ENCODE measurements at regions not wholly inside any gene's neighbourhood (a gene's known extent, or its start where the extent isn't known, plus 50 kb on each side); places are given as distances from the start of the nearest gene placed in this dataset.

DNA sequence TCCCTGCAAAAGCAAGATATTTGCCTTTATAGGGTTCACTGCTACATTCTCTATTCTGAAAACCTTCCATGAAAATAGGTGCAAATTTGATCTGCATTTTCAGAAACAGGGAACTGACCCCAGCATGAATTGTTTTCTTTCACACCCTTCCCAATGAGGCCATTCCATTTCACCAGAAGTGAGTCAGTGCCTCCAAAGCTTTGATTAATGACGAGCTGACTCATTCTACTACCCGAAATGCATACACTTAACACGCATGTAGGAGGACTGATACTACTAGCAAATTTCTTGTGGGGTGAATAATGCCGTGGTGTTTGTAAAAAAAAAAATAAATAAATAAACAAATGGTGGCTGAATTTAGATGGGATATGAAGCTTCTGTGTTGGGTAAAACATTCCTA lies 146.9 kb upstream of the FGF13 start:
- TF ChIP-seq, protein P1, sequence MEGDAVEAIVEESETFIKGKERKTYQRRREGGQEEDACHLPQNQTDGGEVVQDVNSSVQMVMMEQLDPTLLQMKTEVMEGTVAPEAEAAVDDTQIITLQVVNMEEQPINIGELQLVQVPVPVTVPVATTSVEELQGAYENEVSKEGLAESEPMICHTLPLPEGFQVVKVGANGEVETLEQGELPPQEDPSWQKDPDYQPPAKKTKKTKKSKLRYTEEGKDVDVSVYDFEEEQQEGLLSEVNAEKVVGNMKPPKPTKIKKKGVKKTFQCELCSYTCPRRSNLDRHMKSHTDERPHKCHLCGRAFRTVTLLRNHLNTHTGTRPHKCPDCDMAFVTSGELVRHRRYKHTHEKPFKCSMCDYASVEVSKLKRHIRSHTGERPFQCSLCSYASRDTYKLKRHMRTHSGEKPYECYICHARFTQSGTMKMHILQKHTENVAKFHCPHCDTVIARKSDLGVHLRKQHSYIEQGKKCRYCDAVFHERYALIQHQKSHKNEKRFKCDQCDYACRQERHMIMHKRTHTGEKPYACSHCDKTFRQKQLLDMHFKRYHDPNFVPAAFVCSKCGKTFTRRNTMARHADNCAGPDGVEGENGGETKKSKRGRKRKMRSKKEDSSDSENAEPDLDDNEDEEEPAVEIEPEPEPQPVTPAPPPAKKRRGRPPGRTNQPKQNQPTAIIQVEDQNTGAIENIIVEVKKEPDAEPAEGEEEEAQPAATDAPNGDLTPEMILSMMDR (conservative IDR thresholded peaks at IDR 0.05; ENCODE audit: low read depth, low read length) = no peak
- no peak for TF ChIP-seq EZH2 (IDR thresholded peaks at IDR 0.05; ENCODE audit: low read length, unreplicated experiment)
- no peak for TF ChIP-seq EZH2phosphoT487 (IDR thresholded peaks at IDR 0.05; ENCODE audit: borderline replicate concordance, low read length)
- DNase-seq (peak; percentile 76), ATAC-seq (peak; percentile 79)
- no TSS peak for BruUV-seq (replicated peaks)
- no peaks in the 10 kb centered on the region for H3K36me3 ChIP-seq (ENCODE audit: low read depth, low read length)
- H2AFZ ChIP-seq (ENCODE audit: low read length) = peak overlapping the region; percentile 39; the same call in 1 of the 2 replicates
- POLR2A ChIA-PET (ENCODE audit: unreplicated experiment) = no interaction called here
- no peaks in the 10 kb centered on the region for H3F3A ChIP-seq (ENCODE audit: low read length, unreplicated experiment)
- H3K9me3 ChIP-seq (ENCODE audit: low read length) = no peaks in the 10 kb centered on the region
- H3K27me3 ChIP-seq (ENCODE audit: low read length) = no peaks in the 10 kb centered on the region
- CTCF ChIA-PET = no interaction called here
- no peaks in the 10 kb centered on the region for H4K20me1 ChIP-seq (ENCODE audit: low read length)
- H3K79me2 ChIP-seq (ENCODE audit: low read length) = no peaks in the 10 kb centered on the region
- H3K4me2 ChIP-seq (ENCODE audit: low read length) = peak overlapping the region; percentile 51
- no peaks in the 10 kb centered on the region for H3K9me2 ChIP-seq (replicated peaks; ENCODE audit: low read length)
- intact Hi-C loops (cut with micrococcal nuclease) = loop anchor here (5.0 to 10.0 kb wide), 3 partner anchors 69 to 266 kb away; no protein-coding TSS in a partner anchor
- peak overlapping the region; percentile 30; the same call in 1 of the 2 replicates for H3K9ac ChIP-seq (ENCODE audit: low read length)
- peaks cover 31% of the 10 kb centered on the region for H3K4me1 ChIP-seq (ENCODE audit: insufficient read depth, low read length)
- H3K4me3 ChIP-seq (ENCODE audit: low read length) = no peak overlapping the region
- H3K27ac ChIP-seq (ENCODE audit: low read length) = peak overlapping the region; percentile 61

DNA sequence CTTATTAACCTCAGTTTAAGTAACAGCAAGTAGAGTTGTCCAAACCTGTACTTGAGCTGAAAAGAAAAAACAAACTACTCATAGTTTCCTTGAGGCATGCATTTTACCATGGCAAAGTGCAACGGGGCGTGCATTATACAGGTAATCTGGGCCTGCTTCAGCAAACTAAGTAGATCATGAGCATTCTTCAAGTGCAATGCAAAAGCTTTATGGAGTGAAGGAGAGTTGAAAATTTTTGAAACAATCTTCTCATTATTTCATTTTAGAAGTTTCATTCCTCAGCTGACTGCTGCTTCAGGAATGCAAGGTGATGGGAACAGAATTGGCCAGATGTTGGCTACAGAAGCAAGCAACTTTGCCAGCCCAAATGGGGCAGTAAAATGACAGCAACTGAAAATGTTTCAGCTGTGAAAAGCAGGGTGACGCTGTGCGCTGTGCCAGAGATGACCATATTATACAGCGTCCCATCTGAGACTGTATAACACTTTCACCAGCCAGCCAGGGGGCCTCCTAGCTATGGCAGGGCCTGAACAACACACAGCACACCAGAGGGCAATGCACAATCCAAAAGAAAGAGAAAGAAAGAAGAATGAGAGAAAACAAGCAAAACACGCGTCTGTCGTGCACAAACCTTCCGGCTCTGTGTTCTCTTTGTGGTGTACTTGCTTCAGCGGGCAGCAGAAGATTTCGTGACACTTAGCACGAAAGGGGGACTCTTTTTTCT lies 145.5 kb upstream of the FGF13 start:
- Histone ChIP-seq H3K9me2 (replicated peaks; ENCODE audit: low read length) (no peaks in the 10 kb centered on the region), H3K27me3 (ENCODE audit: low read length) (no peaks in the 10 kb centered on the region), H3K4me1 (ENCODE audit: insufficient read depth, low read length) (peaks cover 31% of the 10 kb centered on the region), H3F3A (ENCODE audit: low read length, unreplicated experiment) (no peaks in the 10 kb centered on the region), H3K27ac (ENCODE audit: low read length) (peak overlapping the region; percentile 13), H3K79me2 (ENCODE audit: low read length) (no peaks in the 10 kb centered on the region), H3K9me3 (ENCODE audit: low read length) (no peaks in the 10 kb centered on the region), H3K4me3 (ENCODE audit: low read length) (no peak overlapping the region), H3K36me3 (ENCODE audit: low read depth, low read length) (no peaks in the 10 kb centered on the region), H2AFZ (ENCODE audit: low read length) (no peak overlapping the region), H3K4me2 (ENCODE audit: low read length) (peak overlapping the region; percentile 18; the same call in 1 of the 2 replicates), H3K9ac (ENCODE audit: low read length) (no peak overlapping the region), H4K20me1 (ENCODE audit: low read length) (no peaks in the 10 kb centered on the region)
- TF ChIP-seq, protein P1 (conservative IDR thresholded peaks at IDR 0.05; ENCODE audit: low read depth, low read length) = no peak
- TF ChIP-seq EZH2 (IDR thresholded peaks at IDR 0.05; ENCODE audit: low read length, unreplicated experiment) = no peak
- no peak for TF ChIP-seq EZH2phosphoT487 (IDR thresholded peaks at IDR 0.05; ENCODE audit: borderline replicate concordance, low read length)
- DNase-seq = peak; percentile 55
- ATAC-seq = peak; percentile 49
- no TSS peak for BruUV-seq (replicated peaks)
- ChIA-PET CTCF (no interaction called here), POLR2A (ENCODE audit: unreplicated experiment) (interaction anchor here (0.7 kb wide), 1 partner anchor 348 kb away, joined by 4 read pairs; no protein-coding TSS in a partner anchor)
- intact Hi-C loops (cut with micrococcal nuclease) = loop anchor here (5.0 to 10.0 kb wide), 3 partner anchors 70 to 268 kb away; no protein-coding TSS in a partner anchor

DNA sequence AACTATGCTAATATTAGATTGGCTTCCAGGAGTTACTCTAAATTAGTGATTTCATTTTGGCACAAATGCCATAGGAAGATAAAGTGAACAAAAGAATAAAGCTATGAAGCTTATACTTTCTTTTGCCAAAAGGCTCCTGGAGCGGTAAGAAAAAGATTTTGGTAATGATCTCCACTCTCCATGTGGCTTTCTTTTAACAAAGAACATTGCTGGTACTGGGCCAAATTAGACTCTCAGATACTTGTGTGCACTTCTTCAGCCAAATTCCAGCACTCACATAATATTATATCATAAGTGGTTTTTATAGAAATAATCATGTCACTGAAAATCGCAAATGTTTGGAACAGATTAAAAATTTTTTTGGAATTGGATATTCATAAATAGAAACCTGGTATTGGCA lies 142.4 kb upstream of the FGF13 start:
- H3K4me1 ChIP-seq (ENCODE audit: insufficient read depth, low read length) = peaks cover 28% of the 10 kb centered on the region
- intact Hi-C loops (cut with micrococcal nuclease) = loop anchor here (5.0 to 10.0 kb wide), 3 partner anchors 33 to 348 kb away; no protein-coding TSS in a partner anchor
- no peaks in the 10 kb centered on the region for H3F3A ChIP-seq (ENCODE audit: low read length, unreplicated experiment)
- H3K27ac ChIP-seq (ENCODE audit: low read length) = no peak overlapping the region
- no peak for ATAC-seq
- H2AFZ ChIP-seq (ENCODE audit: low read length) = no peak overlapping the region
- POLR2A ChIA-PET (ENCODE audit: unreplicated experiment) = no interaction called here
- no peaks in the 10 kb centered on the region for H3K79me2 ChIP-seq (ENCODE audit: low read length)
- CTCF ChIA-PET = no interaction called here
- no peak overlapping the region for H3K4me2 ChIP-seq (ENCODE audit: low read length)
- no peak overlapping the region for H3K4me3 ChIP-seq (ENCODE audit: low read length)
- BruUV-seq (replicated peaks) = no TSS peak
- H3K9me3 ChIP-seq (ENCODE audit: low read length) = no peaks in the 10 kb centered on the region
- H3K9me2 ChIP-seq (replicated peaks; ENCODE audit: low read length) = no peaks in the 10 kb centered on the region
- TF ChIP-seq, protein P1 (conservative IDR thresholded peaks at IDR 0.05; ENCODE audit: low read depth, low read length) = no peak
- no peak for TF ChIP-seq EZH2phosphoT487 (IDR thresholded peaks at IDR 0.05; ENCODE audit: borderline replicate concordance, low read length)
- TF ChIP-seq EZH2 (IDR thresholded peaks at IDR 0.05; ENCODE audit: low read length, unreplicated experiment) = no peak
- no peaks in the 10 kb centered on the region for H3K27me3 ChIP-seq (ENCODE audit: low read length)
- H3K9ac ChIP-seq (ENCODE audit: low read length) = no peak overlapping the region
- H4K20me1 ChIP-seq (ENCODE audit: low read length) = no peaks in the 10 kb centered on the region
- no peak for DNase-seq
- H3K36me3 ChIP-seq (ENCODE audit: low read depth, low read length) = no peaks in the 10 kb centered on the region
